ENCODE measurements at regions not wholly inside any gene's neighbourhood (a gene's known extent, or its start where the extent isn't known, plus 50 kb on each side); places are given as distances from the start of the nearest gene placed in this dataset.
"Not testable (repeated sequence)": the region's sequence is repeated elsewhere in the genome, so short reads cannot be mapped to it uniquely, and the experiment has no call there.

DNA sequence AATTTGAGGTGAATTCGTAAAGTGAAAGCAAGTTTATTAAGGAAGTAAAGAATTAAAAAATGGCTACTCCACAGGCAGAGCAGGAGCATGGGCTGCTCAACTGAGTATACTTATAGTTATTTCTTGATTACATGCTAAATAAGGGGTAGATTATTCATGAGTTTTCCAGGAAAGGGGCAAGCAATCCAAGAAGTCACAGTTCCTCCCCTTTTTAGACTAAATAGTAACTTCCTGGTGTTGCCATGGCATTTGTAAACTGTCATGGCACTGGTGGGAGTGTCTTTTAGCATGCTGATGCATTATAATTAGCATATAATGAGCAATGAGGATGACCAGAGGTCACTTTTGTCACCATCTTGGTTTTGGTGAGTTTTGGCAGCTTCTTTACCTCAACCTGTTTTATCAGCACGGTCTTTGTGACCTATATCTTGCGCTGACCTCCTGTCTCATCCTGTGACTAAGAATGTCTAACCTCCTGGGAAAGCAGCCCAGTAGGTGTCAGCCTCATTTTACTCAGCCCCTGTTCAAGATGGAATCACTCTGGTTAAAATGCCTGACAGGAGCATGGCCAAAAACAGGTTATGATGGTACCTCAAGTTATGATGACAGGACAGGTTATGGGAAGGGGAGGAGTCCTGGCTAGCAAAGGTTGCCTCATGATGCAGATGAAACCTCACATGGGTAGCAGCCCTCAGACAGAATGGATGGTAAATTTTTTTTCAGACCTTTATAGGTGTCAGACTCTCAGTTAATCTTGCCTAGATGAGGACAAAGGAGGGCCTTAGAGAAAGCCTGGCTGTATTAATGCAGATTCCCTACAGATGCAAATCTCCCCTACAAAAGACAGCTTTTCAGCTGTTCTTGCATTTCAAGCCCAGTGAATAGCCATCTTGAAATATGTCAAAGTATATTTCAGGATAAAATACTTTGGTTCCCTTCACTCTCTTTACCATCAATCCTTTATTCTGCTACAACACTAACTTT, 49.7 kb downstream of the SIPA1L2 start:
- DNase-seq = peak in 1 of 3 donors; percentile 26

DNA sequence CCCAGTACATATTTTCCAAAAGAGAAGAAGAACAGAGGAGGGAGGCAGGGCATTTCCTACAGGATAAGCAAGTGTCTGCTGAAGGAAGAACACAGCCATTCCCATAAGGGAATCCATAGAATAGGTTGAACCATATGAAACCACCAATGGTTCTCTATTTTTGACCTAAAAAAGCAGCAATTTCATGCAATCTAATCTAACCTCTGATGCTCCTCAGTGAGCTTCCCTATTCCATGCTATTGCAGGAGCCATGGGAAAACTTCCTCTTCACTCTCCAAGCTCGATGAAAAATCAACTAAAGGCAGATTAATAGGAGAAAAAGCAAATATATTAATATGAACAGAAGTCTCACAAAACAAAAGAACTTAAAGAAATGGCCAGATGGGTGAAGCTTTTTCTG, 50.5 kb downstream of the SIPA1L2 start:
- DNase-seq = peak; percentile 27 to 39 (median 31)

DNA sequence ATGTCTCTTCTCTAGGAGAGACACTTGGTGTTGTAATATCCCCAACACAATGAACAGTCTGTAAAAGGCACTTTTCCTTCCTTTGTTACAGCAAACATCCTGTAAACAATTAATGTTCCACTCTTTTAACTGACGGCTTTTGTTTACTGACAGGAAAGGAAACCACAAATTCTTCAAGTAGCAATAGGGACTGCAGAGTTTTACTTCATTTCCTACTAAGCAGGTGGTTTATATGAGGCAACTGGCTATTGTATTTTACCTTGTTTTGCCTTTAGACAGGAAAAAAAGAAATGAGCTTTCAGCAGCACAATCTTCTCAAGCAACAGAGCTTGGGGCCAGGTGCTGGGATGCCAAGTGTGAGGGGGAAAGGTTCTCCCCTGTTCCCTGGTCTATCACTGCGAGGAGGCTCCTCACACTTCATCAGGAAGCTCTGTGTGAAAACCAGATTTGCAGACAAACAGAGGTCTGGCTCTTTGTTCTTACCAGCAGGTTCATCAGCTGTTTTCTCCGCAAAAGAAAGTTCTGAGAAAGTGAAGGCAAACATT, 51.2 kb downstream of the SIPA1L2 start:
- no peak for DNase-seq

DNA sequence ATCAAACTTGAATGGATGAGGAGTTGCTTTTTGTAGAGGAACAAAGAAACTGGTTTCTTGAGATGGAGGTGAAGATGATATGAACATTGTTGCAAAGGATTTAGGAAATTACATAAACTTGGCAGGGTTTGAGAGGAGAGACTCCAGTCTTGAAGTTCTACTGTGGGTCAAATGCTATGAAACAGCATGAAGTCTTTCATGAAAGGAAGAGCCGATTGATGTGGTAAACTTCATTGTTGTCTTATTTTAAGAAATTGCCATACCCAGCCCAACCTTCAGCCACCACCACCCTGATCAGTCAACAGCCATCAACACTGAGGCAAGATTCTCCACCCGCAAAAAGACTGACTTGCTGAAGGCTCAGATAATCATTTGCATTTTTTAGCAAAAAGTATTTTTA, 52.2 kb downstream of the SIPA1L2 start:
- no peak for DNase-seq

DNA sequence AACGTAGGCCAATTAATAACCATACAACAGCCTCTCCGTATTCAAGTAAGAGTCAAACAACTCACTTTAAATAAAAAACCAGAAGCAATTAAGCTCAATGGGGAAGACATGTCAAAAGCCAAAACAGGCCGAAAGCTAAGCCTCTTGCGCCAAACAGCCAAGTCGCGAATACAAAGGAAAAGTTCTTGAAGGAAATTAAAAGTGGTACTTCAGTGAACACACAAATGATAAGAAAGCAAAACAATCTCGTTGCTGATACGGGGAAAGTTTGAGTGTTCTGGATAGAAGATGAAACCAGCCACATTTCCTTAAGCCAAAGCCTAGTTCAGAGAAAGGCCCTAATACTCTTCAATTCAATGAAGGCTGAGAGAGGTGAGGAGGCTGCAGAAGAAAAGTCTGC, 53.4 kb downstream of the SIPA1L2 start:
- DNase-seq = no peak

DNA sequence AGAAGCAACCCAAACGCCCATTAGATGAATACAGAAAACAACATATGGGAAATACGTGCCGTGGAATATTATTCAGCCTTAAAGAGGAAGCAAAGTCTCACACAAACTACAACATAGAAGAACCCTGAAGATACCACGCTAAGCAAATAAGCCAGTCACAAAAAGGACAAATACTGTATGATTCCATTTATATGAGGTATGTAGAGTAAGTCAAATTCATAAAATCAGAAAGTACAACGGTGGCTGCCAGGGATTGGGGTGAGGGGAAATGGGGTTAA, 54.2 kb downstream of the SIPA1L2 start:
- DNase-seq = no peak

DNA sequence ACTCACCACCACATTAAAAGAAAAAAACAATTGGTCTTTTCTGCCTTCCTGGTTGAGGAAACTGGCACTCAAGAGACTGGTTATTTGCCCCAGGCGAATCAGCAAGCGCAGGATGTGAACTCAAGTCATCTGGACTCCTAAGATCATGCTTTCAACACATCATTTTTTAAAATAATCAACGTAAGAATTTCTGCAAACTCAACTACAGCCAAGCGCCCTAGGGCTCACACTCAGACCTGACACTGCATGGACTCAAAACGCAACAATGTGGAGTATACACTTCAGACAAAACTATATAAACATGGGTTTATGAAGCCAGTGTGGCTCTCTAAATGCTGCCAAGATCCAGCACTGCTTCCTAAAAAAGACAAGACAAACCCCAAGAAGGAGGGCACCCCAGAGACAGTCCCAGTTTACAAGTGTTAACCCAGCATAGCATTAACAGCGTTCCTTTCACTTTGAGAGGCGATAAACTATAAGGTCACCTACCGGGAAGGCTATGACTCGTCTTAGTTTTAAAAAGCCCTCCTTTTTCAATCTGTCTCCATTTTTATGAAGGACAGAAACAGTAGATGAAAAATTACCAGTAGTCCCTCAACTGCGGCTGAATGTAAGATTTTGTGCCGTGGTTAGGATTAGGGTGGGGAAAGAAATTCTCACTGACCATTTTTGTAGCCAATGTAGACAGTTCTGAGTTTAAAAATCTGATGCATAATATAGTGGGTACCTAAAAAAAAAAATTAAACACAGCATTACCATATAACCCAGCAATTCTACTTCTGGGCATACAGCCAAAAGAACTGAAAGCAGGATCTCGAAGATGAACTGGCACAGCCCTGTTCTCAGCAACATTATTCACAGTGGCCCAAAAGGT, 54.8 kb downstream of the SIPA1L2 start:
- DNase-seq = no peak

DNA sequence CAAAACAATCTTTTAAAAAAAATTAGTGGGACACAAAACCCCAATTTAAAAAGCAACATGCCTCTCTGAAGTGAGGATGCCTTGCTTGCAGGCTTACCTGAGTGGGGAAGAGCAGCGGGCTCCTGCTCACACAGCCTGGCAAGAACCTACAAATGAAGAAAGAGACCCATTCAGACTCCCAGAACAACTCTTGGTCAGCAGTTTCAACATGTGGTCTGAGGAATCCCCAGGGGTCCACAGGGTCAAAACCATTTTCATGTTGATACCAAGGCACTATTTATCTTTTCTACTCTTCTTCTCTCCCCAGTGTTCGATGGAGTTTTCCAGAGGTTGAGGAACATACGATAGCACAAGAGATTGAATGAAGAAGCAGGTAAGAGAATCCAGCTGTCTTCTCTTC, 55.9 kb downstream of the SIPA1L2 start:
- DNase-seq = no peak

DNA sequence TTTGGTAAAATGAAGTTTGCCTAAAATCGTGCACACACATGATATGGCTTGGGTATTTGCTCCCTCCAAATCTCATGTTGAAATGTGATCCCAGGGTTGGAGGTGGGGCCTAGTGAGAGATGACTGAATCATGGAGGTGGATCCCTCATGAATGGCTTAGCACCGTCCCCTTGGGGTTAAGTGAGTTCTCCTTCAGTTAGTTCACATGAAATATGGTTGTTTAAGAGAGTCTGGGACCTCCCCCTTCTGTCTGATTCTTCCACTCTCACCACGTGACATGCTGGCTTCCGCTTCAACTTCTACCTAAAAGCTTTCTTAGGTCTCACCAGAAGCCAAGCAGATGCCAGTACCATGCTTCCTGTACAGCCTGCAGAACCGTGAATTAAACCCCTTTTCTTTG, 58.4 kb downstream of the SIPA1L2 start:
- DNase-seq = no peak

DNA sequence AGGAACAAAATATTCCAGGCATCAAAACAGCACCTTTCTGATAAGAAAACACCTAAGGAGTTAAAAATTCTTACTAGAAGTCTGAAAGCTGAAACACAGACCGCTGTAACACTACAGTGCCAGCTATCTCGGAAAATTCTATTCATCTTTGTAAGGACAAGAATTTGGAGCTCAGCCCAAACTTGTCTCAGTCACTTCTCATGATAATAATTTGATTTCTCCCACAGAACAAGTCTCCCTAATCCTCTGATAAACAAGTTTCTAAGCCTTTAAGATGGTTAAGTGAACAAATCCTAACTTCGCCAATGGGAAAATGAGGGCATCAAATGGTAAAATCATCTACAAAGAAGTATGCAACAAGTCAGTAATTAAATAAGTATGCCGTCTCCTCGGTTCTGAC, 59.9 kb downstream of the SIPA1L2 start:
- no peak for DNase-seq

DNA sequence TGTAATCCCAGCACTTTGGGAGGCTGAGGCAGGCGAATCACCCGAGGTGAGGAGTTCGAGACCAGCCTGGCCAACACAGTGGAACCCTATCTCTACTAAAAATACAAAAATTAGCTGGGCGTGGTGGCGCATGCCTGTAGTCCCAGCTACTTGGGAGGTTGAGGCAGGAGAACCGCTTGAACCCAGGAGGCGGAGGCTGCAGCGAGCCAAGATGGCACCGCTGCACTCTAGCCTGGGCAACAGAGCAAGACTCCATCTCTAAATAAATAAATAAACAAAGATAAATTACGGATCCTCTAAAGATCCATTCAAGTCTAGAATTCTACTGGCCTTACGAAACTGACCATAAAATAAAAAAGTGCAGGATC, 60.4 kb downstream of the SIPA1L2 start:
- DNase-seq = not testable (repeated sequence)

DNA sequence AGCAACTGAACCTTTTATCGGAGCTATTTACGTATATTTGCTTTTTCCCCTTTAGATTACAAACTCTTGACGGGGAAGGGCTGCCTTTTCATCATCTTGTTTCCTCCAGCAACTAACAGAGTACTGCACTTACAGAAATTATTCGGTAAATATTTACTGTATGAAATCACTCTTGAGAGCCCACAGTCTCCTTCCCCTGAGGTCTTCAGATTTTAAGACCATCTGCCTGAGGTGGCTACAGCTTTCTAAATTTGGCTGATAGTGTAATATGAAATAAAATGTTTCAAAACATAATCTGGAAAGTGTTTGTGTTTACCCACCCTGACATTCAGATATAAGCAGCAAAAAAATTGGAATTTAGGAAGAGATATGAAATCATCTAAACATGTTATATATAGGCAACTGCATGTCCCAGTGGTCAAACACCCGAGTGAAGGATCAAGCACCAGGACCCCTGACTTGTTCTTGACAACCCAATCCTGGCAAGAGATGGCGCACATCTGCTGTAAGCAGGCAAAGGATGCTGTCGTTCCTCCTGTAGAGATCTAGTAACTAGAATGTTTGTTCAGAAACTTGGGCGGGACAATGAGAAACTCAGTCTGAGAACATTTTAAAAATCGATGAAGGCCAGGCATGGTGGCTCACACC, 60.9 kb downstream of the SIPA1L2 start:
- no peak for DNase-seq

DNA sequence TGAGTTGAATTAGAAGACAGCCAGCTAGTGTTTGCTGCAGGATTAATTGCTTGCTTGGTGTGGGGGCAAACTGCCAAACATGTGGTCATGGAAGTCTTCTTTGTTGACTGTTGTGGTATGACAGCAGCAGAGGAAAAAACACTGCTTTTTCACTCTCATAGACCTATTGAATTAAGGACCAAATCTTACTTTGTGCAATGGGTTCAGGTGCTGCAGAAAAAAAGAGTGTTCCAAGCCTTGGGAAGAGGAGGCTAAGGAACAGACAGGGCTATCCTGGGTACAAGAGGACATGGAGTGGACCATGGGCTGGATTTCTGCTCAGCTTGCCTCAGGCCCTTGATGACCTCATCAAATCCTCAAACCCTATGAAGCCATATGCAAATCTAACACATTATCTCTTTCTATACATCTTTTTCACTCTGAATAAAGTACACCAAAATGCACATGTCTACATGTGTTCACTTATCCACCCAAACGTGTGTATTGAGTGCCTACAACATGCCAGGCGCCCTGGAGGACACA, 61.5 kb downstream of the SIPA1L2 start:
- DNase-seq = no peak

DNA sequence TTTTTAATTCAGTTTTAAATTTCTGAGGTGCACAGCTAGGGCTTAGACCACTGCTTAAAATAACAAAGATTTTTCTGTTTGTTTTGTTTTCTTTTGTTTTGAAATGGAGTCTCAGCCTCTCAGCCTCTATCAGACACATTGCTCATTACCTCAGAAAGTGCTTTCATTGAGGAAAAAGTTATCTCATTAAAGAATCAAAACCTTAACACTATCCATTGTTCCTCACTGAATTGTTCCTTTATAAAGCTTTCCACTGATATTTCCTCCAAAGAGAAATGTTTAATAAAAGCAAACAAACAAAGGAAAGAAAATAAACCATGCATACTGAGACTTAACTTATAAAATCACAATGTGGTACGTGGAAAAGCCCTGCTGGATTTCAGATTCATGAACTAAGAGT, 63.8 kb downstream of the SIPA1L2 start:
- DNase-seq = no peak

DNA sequence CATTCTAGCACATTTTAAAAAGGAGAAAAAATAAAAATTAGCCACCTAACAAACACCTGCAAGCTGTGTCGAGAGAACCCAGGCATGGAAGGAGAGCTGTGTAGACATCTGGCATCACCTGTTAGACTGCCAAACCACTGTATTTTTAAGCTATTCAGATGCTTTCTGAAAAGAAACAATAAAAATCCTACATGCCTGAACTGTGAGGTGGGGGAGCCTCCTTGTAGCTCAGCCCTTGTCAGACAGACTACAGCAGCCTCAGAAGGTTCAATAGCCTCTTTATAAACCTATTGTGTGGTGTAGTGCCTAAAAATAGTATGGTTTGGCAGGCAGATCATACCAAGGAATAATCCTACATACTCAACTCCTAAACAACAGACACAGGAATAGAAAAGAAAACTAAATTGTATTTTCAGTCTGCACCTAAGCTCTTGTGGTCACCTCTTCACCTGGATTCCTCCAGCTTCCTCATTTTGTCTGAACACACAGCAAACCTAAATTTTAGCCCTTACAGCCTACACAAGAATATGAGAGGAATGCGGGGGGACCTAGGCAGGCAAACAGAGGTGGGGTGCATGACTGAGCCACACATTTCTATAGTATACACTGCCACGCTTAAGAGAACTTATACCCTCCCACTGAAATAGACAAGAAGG, 67.0 kb downstream of the SIPA1L2 start:
- DNase-seq = no peak

DNA sequence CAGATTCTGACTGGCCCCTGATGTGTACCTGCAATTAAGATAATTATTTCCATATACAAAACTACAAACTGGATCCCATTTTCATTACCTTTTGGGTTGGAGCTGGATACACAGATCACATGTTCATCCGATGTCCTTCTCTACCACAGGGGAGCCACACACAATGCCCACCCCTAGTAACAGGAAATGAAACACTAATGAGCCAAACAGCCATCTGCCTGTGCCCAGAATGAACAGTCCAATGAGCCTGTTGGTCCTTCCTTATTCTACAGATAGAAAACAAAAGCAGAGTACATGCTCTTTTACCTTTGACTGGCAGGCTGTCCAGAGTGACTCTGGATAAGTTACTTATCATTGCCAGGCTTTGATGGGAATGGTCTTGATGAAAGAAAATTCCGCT, 68.6 kb downstream of the SIPA1L2 start:
- DNase-seq = no peak

DNA sequence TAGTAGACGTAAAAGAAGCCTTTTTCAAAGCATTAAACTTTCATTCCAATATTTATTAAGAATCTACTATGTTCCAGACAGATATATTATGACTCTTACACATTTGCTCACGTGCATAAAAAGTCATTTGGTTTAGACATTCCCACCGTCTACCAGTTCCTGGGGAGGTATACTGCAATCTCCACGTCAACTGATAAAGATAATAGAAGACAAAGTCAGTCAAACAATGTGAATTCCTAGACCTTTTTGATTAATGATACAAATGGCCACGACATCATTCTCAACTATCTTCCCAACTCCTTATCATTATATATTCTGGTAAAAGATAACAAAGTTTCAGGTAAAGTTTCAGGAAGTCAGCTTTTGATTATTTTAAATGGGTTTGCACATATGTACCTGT, 69.0 kb downstream of the SIPA1L2 start:
- no peak for DNase-seq

DNA sequence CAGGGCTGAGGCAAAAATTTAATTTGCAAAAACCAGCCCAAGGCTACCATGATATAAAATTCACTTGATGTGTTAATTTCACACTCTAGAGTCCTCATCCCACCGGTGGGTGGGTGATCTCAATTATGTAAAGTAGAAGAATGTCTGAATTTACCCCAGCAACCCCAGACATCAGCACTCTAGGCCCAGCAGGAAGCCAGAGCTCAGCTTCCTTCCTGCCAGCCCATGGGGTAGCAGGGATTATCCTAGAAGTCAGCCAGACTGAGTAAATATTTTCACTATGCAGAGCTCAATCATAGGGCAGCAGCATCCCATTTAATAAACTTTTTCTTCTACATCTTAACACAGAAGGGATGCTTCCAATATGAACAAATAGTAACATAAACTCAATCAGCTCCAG, 71.0 kb downstream of the SIPA1L2 start:
- DNase-seq = peak; percentile 8 to 22 (median 20)

DNA sequence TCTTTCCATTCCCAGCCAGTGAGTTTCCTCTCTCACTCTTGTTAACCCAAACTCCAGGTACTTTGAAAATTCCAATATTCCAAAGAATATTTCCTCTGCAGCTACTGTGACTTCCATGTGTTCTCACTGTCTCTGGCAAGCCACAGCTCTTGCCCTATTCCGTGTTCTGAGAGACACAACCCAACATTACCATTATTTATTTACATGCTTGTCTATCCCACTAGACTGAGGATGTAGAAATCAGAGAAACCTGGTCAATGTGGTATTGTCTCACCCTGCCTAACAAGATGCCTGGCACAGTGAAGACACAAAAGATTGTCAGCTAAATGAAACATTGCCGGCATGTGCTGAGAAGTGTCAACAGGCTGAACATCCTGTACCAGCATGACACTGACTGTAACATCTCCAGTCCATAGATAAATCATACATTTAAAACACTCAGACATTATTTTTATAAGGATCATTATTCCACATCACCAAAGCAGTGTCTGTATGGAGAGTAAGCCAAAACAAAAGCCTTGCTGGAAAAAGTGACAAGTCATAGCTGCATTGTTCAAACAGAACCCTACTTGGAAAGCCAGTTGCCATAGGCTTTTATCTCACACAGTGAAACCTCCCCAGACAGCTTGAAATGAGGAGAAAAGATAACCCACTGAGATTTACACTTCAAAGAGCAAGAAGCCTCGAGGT, 72.3 kb downstream of the SIPA1L2 start:
- no peak for DNase-seq

DNA sequence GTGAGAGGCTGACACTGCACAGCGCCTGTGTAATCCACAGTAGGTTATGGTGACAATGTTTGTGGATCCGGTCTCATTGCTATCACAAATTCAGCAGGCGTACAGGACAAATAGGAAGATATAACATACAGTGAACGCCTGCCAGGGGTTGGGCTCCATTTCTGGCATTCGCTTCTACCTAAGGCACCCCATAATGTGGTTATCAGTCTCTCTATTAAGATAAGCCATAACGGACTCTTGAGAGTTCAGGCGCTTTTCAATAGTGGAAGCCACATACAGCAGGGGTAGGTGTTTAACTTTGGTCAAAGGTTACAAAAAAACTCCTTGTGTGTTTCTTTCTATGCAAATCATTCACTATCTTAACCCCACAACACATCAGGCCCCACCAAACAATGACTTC, 72.8 kb downstream of the SIPA1L2 start:
- no peak for DNase-seq

DNA sequence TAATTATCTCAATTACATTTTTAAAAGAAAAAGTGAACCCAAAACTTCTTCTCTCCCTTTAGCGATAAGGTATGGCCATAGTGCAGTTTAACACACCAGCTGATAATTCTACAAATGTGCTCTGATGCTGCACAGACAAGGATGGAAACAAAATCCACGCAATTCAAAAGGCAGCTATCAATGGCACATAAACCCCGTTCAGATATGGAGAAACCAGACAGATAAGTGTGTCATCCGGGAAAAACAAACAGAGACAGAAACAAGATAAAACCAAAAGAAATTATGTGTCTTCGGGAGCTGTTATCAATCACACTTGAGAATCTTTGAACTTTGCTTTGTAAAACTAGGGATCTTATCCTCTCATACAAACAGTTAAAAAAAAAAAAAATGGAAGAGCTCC, 73.6 kb downstream of the SIPA1L2 start:
- DNase-seq = no peak

All from suppressor macrophage treated with lipopolysaccharide for 1 hour (primary cell).